ENCODE measurements at regions not wholly inside any gene's neighbourhood (a gene's known extent, or its start where the extent isn't known, plus 50 kb on each side); places are given as distances from the start of the nearest gene placed in this dataset.

GRCh38 chr5:60520451-60521227, 179.3 kb downstream of the DEPDC1B start:
- Histone ChIP-seq H3K4me2 (replicated peaks; ENCODE audit: low read depth, low read length, poor library complexity, severe bottlenecking) (peak overlapping the region; percentile 78), H3K79me2 (ENCODE audit: control insufficient read depth, insufficient read depth, low read length) (peaks cover 33% of the 10 kb centered on the region), H3K36me3 (replicated peaks in 1 of 2; ENCODE audit: control extremely low read depth in 1 of 2, control insufficient read depth in 1 of 2, extremely low read depth in 1 of 2, insufficient read depth in 2 of 2, low read length in 1 of 2) (no peaks in the 10 kb centered on the region), H3K4me1 (ENCODE audit: control insufficient read depth in 2 of 2, insufficient read depth in 2 of 2, low read length in 2 of 2) (peaks cover 55 to 63% of the 10 kb centered on the region in 2 donors), H3K9me3 (ENCODE audit: control extremely low read depth in 1 of 3, control insufficient read depth in 2 of 3, insufficient read depth in 1 of 3, low read length in 2 of 3) (peaks cover 0 to 15% (median 4%) of the 10 kb centered on the region in 3 donors), H3K4me3 (ENCODE audit: control extremely low read depth in 1 of 5, extremely low read depth in 1 of 5, insufficient read depth in 1 of 5, low read depth in 2 of 5, low read length in 4 of 5) (peak overlapping the region in 4 of 5 experiments; percentile 36 to 65 (median 48)), H3K9ac (ENCODE audit: low read length) (peak overlapping the region; percentile 65), H3K27me3 (replicated peaks in 1 of 4; ENCODE audit: control extremely low read depth in 1 of 4, control insufficient read depth in 3 of 4, insufficient read depth in 4 of 4, low read length in 3 of 4) (no peaks in the 10 kb centered on the region), H3K27ac (ENCODE audit: low read length in 2 of 2) (peak overlapping the region; percentile 88), H2AFZ (ENCODE audit: insufficient read depth, low read depth, low read length, poor library complexity, severe bottlenecking) (peak overlapping the region; percentile 70), H4K20me1 (ENCODE audit: control insufficient read depth, insufficient read depth, low read length, poor library complexity, severe bottlenecking) (no peaks in the 10 kb centered on the region)
- POLR2A ChIA-PET, result no interaction called here
- H3K9me3 Mint-ChIP-seq (ENCODE audit: insufficient read depth), result no peaks in the 10 kb centered on the region
- ATAC-seq (ENCODE audit: low read depth) (no peak), DNase-seq (no peak)
- intact Hi-C loops (cut with micrococcal nuclease), result loop anchor here (10.0 kb wide), 2 partner anchors 726 to 956 kb away; no protein-coding TSS in a partner anchor
- CTCF ChIA-PET, result no interaction called here
- H3K4me3 Mint-ChIP-seq, result no peak overlapping the region
- H3K27ac Mint-ChIP-seq, result peak overlapping the region; percentile 83
- TF ChIP-seq EZH2 (IDR thresholded peaks at IDR 0.05; ENCODE audit: borderline replicate concordance, insufficient read depth, low read depth, low read length, poor library complexity, severe bottlenecking) (no peak), CTCF (IDR thresholded peaks at IDR 0.05) (no peak)
- peaks cover 45% of the 10 kb centered on the region for H3K4me1 Mint-ChIP-seq
- no peaks in the 10 kb centered on the region for H3K27me3 Mint-ChIP-seq
- WGBS (ENCODE audit: insufficient coverage), result 67% methylated on average over 4 of the region's 6 CpGs

GRCh38 chr5:60519372-60519771, 180.6 kb downstream of the DEPDC1B start:
- Histone ChIP-seq H3K27ac (ENCODE audit: low read length in 2 of 2) (peak overlapping the region in 1 of 2 donors; percentile 10), H2AFZ (ENCODE audit: insufficient read depth, low read depth, low read length, poor library complexity, severe bottlenecking) (no peak overlapping the region), H3K4me3 (ENCODE audit: control extremely low read depth in 1 of 5, extremely low read depth in 1 of 5, insufficient read depth in 1 of 5, low read depth in 2 of 5, low read length in 4 of 5) (no peak overlapping the region), H4K20me1 (ENCODE audit: control insufficient read depth, insufficient read depth, low read length, poor library complexity, severe bottlenecking) (no peaks in the 10 kb centered on the region), H3K79me2 (ENCODE audit: control insufficient read depth, insufficient read depth, low read length) (peaks cover 37% of the 10 kb centered on the region), H3K4me2 (replicated peaks; ENCODE audit: low read depth, low read length, poor library complexity, severe bottlenecking) (no peak overlapping the region), H3K9ac (ENCODE audit: low read length) (no peak overlapping the region), H3K4me1 (ENCODE audit: control insufficient read depth in 2 of 2, insufficient read depth in 2 of 2, low read length in 2 of 2) (peaks cover 58 to 63% of the 10 kb centered on the region in 2 donors), H3K27me3 (replicated peaks in 1 of 4; ENCODE audit: control extremely low read depth in 1 of 4, control insufficient read depth in 3 of 4, insufficient read depth in 4 of 4, low read length in 3 of 4) (no peaks in the 10 kb centered on the region), H3K9me3 (ENCODE audit: control extremely low read depth in 1 of 3, control insufficient read depth in 2 of 3, insufficient read depth in 1 of 3, low read length in 2 of 3) (peaks cover 0 to 15% (median 4%) of the 10 kb centered on the region in 3 donors), H3K36me3 (replicated peaks in 1 of 2; ENCODE audit: control extremely low read depth in 1 of 2, control insufficient read depth in 1 of 2, extremely low read depth in 1 of 2, insufficient read depth in 2 of 2, low read length in 1 of 2) (no peaks in the 10 kb centered on the region)
- ChIA-PET POLR2A (no interaction called here), CTCF (no interaction called here)
- no peaks in the 10 kb centered on the region for H3K27me3 Mint-ChIP-seq
- ATAC-seq (ENCODE audit: low read depth), result no peak
- no peak for DNase-seq
- no CpG with 5 or more reads among the region's 1 CpG for WGBS (ENCODE audit: insufficient coverage)
- no peak overlapping the region for H3K27ac Mint-ChIP-seq
- H3K4me1 Mint-ChIP-seq, result peaks cover 47% of the 10 kb centered on the region
- no peaks in the 10 kb centered on the region for H3K9me3 Mint-ChIP-seq (ENCODE audit: insufficient read depth)
- no peak for TF ChIP-seq CTCF (IDR thresholded peaks at IDR 0.05)
- no peak for TF ChIP-seq EZH2 (IDR thresholded peaks at IDR 0.05; ENCODE audit: borderline replicate concordance, insufficient read depth, low read depth, low read length, poor library complexity, severe bottlenecking)
- intact Hi-C loops (cut with micrococcal nuclease), result no loop called here
- H3K4me3 Mint-ChIP-seq, result no peak overlapping the region
